ENCODE measurements at regions not wholly inside any gene's neighbourhood (a gene's known extent, or its start where the extent isn't known, plus 50 kb on each side); places are given as distances from the start of the nearest gene placed in this dataset.

DNA sequence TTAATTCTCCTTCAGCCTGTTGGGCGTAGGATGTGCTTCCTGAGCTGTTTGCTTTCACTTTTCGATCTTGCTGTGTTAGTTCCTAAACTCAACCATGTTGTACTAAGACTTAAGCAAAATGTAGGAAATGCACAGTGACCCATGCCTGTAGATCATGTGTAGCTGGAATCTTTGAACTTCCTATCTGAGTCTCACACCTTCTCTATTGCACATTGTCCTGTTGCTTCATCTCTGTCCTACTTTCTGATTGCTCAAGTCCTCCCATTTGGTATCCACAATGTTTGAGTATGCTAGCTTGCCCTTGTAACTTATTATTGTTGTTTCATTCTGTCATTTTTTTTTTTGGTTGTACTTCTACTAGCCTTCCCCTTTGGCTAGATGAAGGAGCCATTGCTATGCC, 239.6 kb downstream of the PPP1R2C start:
- TF ChIP-seq CTCF (IDR thresholded peaks at IDR 0.05) (no peak), POLR2A (IDR thresholded peaks at IDR 0.05) (no peak)

All from Peyer's patch (tissue), 4 donors.